GM18505 (cell line): ENCODE measurements at regions not wholly inside any gene's neighbourhood (a gene's known extent, or its start where the extent isn't known, plus 50 kb on each side); places are given as distances from the start of the nearest gene placed in this dataset.

Source experiments
- ATAC-seq: cut with Tn5 transposase; IDR thresholded peaks from one replicate; pipeline ENCODE4 v1.9.1; 2021; ENCODE audit not compliant: unreplicated experiment
- POLR2A ChIP-seq: IDR thresholded peaks from 4 replicates; pipeline ENCODE4 v1.6.1; 2011; ENCODE audit warnings: borderline replicate concordance; ENCODE audit not compliant: insufficient read depth, insufficient read length; ENCODE audit errors: extremely low read depth

DNA sequence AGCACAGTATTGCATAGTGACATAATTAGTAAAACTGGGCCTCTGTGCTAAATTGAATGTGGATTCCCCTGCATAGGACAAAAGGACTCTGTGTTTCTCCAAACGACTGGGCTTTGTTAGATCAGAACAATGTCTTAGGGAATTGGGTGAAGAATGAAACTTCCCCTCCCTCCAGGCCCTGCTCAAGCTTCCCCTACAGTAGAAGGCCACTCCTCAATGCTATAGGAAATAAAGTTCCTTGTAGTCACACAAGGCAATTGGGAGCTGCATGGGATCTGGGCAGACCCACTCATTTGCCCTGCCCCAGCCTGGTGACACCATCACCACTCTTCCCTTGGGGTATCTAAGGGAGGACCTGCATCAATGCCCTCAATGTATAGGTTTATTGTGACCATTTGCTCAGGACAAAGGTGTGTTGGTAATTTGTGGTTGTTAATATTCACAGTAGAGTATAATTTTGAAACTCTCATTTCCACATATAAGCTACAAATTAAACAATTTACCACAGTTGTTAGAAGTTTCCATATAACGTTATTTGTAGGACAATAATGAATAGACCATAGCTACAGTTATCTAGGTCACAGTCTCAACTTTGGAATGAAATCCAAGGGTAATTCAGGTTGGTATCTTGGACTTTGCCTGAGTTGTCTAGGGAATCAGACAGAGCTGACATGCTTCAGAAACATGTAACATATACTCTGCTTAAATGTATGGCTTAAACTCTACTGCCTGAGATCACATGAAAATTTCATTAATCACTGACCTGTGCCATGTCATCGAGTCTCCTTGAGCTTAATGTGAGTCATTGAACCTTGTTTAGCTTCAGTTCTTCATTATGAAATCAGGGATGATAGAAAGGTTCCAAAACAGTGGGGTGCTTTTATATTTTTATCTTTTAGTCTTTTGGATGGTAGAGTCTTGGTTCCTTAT lies 64.8 kb upstream of the DARS1 start:
- ATAC-seq, result no peak
- TF ChIP-seq POLR2A, result no peak

GRCh38 chr2:136049011-136049742 lies 63.8 kb upstream of the DARS1 start:
- no peak for ATAC-seq
- TF ChIP-seq POLR2A, result no peak

- no peak for TF ChIP-seq POLR2A
- no peak for ATAC-seq
Observed at GRCh38 chr2:136045835-136046570, 60.6 kb upstream of the DARS1 start.

DNA sequence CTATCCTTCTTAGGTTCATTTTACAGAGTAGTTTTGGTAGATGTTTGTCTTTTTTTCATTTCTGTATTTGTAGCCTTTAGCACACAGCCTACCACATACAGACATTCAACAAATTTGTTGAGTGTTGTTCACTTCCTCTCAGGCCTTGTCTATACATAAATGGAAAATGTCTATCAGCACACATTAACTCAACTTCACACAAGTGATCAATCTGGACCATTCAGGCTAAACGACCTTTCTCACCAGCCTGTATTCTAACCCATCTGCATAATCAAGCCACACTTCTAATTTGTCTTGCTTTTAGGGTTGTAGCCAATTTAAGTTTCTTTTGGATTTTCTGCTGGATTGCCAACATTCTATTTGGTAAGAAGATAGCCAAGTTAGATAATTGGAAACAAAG lies 59.9 kb upstream of the DARS1 start:
- no peak for TF ChIP-seq POLR2A
- no peak for ATAC-seq
